ENCODE measurements at regions not wholly inside any gene's neighbourhood (a gene's known extent, or its start where the extent isn't known, plus 50 kb on each side); places are given as distances from the start of the nearest gene placed in this dataset.

- TF ChIP-seq ARNT (IDR thresholded peaks at IDR 0.05) (no peak), HDGF (IDR thresholded peaks at IDR 0.05; ENCODE audit: borderline replicate concordance) (no peak), BHLHE40 (IDR thresholded peaks at IDR 0.05; ENCODE audit: borderline replicate concordance) (no peak), TARDBP (IDR thresholded peaks at IDR 0.05) (no peak), L3MBTL2 (conservative IDR thresholded peaks at IDR 0.05) (no peak), FOXA1 (IDR thresholded peaks at IDR 0.05) (no peak), SUZ12 (IDR thresholded peaks at IDR 0.05) (no peak), FOXM1 (IDR thresholded peaks at IDR 0.05; ENCODE audit: borderline replicate concordance) (no peak), NFRKB (IDR thresholded peaks at IDR 0.05) (no peak), ELF4 (IDR thresholded peaks at IDR 0.05) (no peak)
Measured at GRCh38 chr7:4616116-4616515, 66.0 kb upstream of the FOXK1 start.

Measured in HEK293T (cell line).